Endothelial cell of umbilical vein (primary cell): ENCODE measurements at regions not wholly inside any gene's neighbourhood (a gene's known extent, or its start where the extent isn't known, plus 50 kb on each side); places are given as distances from the start of the nearest gene placed in this dataset.

Source experiments
- BruUV-seq: library from RNA; stranded (reverse); fragments of 400-500 nt; replicated peaks from 2 replicates; lab custom pipeline; 2021; lab: Mats Ljungman, UMichigan
- CTCF ChIA-PET: fragments of 300-600, 350-600 bp; sonication (Branson Sonifier 250); formaldehyde crosslinking; loops from one replicate; lab custom pipeline; 2021; ENCODE audit warnings: antibody characterized with exemption, inconsistent platforms; lab: Charles Lee
- POLR2A ChIA-PET: fragments of 300-600, 350-600 bp; sonication (Branson Sonifier 250); formaldehyde crosslinking; loops from one replicate; lab custom pipeline; 2021; ENCODE audit warnings: antibody characterized with exemption, inconsistent platforms; lab: Charles Lee
- DNase-seq: peaks from one replicate; pipeline ENCODE4 v3.0.0-alpha.2; 2011; ENCODE audit warnings: low read depth, low spot score
- FAIRE-seq: peaks from 2 replicates; lab custom pipeline; 2011; peaks lifted over from hg19 to GRCh38; lab: Jason Lieb, UNC
- H2AFZ ChIP-seq: 2 replicates; pipeline ENCODE4 v1.6.0; 2012; ENCODE audit warnings: low read depth, low read length, control low read depth, inconsistent platforms
- H3K27ac ChIP-seq: 2 replicates; pipeline ENCODE4 v1.5.1; 2011; ENCODE audit warnings: low read depth, mild to moderate bottlenecking, control low read depth, low read length, moderate library complexity; ENCODE audit not compliant: insufficient read depth
- H3K27me3 ChIP-seq, 2 experiments: 2 replicates each; pipeline versions ENCODE4 v1.6.0 to v1.6.1; 2011; ENCODE audit warnings: low read length in 2 of 2, mixed read lengths in 1 of 2; ENCODE audit not compliant: control insufficient read depth in 2 of 2, insufficient read depth in 2 of 2
- H3K36me3 ChIP-seq, 2 experiments: 2 replicates in 1 of 2; 3 replicates in 1 of 2; pipeline ENCODE4 v1.5.1; 2011; ENCODE audit warnings: low read length in 2 of 2, mild to moderate bottlenecking in 1 of 2, moderate library complexity in 1 of 2; ENCODE audit not compliant: control insufficient read depth in 2 of 2, insufficient read depth in 2 of 2; ENCODE audit errors: extremely low read depth in 1 of 2
- H3K4me1 ChIP-seq: 3 replicates; pipeline ENCODE4 v1.5.1; 2011; ENCODE audit warnings: mild to moderate bottlenecking, low read length; ENCODE audit not compliant: control insufficient read depth, insufficient read depth; ENCODE audit errors: extremely low read depth
- H3K4me2 ChIP-seq: 2 replicates; pipeline ENCODE4 v1.6.1; 2011; ENCODE audit warnings: low read length, control low read depth, mixed read lengths; ENCODE audit not compliant: insufficient read depth
- H3K4me3 ChIP-seq, 3 experiments: fragments of 200-600 bp in 1 of 3; sonication (generic), shearing (Covaris generic) in 1 of 3; replicated peaks in 1 of 3; 2 replicates each; pipeline ENCODE4 v1.5.1; 2011 to 2016; ENCODE audit warnings: control low read depth in 3 of 3, low read length in 3 of 3, mild to moderate bottlenecking in 2 of 3, inconsistent platforms in 1 of 3, low read depth in 1 of 3, moderate library complexity in 1 of 3; ENCODE audit not compliant: insufficient read depth in 1 of 3
- H3K79me2 ChIP-seq: 2 replicates; pipeline ENCODE4 v1.6.0; 2012; ENCODE audit warnings: low read length, inconsistent platforms; ENCODE audit not compliant: control insufficient read depth, insufficient read depth
- H3K9ac ChIP-seq: replicated peaks from 2 replicates; pipeline ENCODE3; 2011; ENCODE audit warnings: low read length, control low read depth; ENCODE audit not compliant: insufficient read depth; ENCODE audit errors: extremely low read depth
- H3K9me1 ChIP-seq: replicated peaks from 3 replicates; pipeline ENCODE4 v1.6.0; 2011; ENCODE audit warnings: mild to moderate bottlenecking, low read length; ENCODE audit not compliant: control insufficient read depth, insufficient read depth; ENCODE audit errors: extremely low read depth
- H3K9me3 ChIP-seq: replicated peaks from 2 replicates; pipeline ENCODE4 v1.5.1; 2012; ENCODE audit warnings: low read length, inconsistent platforms; ENCODE audit not compliant: control insufficient read depth, insufficient read depth
- H4K20me1 ChIP-seq: replicated peaks from 2 replicates; pipeline ENCODE3; 2011; ENCODE audit warnings: mild to moderate bottlenecking, low read length; ENCODE audit not compliant: control insufficient read depth, insufficient read depth; ENCODE audit errors: extremely low read depth
- EZH2 ChIP-seq: IDR thresholded peaks from 2 replicates; pipeline ENCODE4 v1.6.1; 2012; ENCODE audit warnings: borderline replicate concordance, low read depth, mild to moderate bottlenecking, moderate library complexity, low read length, inconsistent platforms; ENCODE audit not compliant: severe bottlenecking
- FOS ChIP-seq: IDR thresholded peaks from 2 replicates; pipeline ENCODE4 v1.6.1; 2011; ENCODE audit warnings: mild to moderate bottlenecking, low read length, moderate library complexity, borderline replicate concordance; ENCODE audit not compliant: insufficient read depth
- GATA2 ChIP-seq: IDR thresholded peaks from 2 replicates; pipeline ENCODE4 v1.7.0; 2011; ENCODE audit warnings: low read depth, mild to moderate bottlenecking, moderate library complexity, mixed read lengths, low read length; ENCODE audit not compliant: insufficient read length, insufficient read depth
- JUN ChIP-seq: IDR thresholded peaks from 2 replicates; pipeline ENCODE4 v1.6.1; 2011; ENCODE audit warnings: borderline replicate concordance, low read depth; ENCODE audit not compliant: insufficient read length, insufficient read depth
- MYC ChIP-seq: IDR thresholded peaks from one replicate; pipeline ENCODE4 v1.6.1; 2011; ENCODE audit warnings: mild to moderate bottlenecking, low read depth, low read length
- POLR2A ChIP-seq: IDR thresholded peaks from 2 replicates; pipeline ENCODE4 v1.6.1; 2012; ENCODE audit warnings: low read depth, mild to moderate bottlenecking, control low read depth, low read length
- POLR2AphosphoS5 ChIP-seq: IDR thresholded peaks from 2 replicates; pipeline ENCODE4 v1.6.1; 2012; ENCODE audit warnings: low read depth, mild to moderate bottlenecking, control low read depth, low read length, moderate library complexity; ENCODE audit not compliant: insufficient read depth
- dilution Hi-C: fragments of 300-500 bp; cut with MboI; formaldehyde crosslinking; loops from one replicate; pipeline ENCODE4 v1.15.0; 2019; ENCODE audit warnings: low sequenced_read_pairs; ENCODE audit not compliant: extremely low pct_ligation_motif_present
- intact Hi-C: fragments of 100-400 bp; cut with micrococcal nuclease; formaldehyde crosslinking; loops from one replicate; pipeline ENCODE4 v1.10.0; 2022
- TF ChIP-seq, protein P1 (sequence below), 2 donors: IDR thresholded peaks; 1 replicate in 1 of 2; 2 replicates in 1 of 2; pipeline ENCODE4 v1.5.1; 2011; ENCODE audit warnings: low read length in 2 of 2, mild to moderate bottlenecking in 2 of 2, moderate library complexity in 2 of 2, control low read depth in 1 of 2, inconsistent platforms in 1 of 2, low read depth in 1 of 2; ENCODE audit not compliant: insufficient read depth in 1 of 2; ENCODE audit errors: extremely low read depth in 1 of 2
- TF ChIP-seq, protein P2 (sequence below): IDR thresholded peaks from 2 replicates; pipeline ENCODE4 v1.6.1; 2011; ENCODE audit not compliant: insufficient read depth, insufficient read length

DNA sequence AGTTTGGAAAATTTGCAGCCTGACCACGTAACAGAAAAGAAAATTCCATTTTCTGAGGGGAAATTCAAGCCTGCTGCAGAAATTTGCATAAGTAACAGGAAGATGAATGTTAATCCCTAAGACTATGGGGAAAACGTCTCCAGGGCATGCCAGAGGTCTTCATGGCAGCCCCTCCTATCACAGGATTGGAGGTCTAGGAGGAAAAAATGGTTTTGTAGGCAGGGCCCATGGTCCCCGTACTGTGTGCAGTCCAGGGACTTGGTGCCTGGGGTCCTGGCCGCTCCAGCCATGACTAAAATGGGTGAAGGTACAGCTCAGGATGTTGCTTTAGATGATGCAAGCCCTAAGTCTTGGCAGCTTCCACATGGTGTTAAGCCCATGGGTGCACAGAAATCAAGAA, 437.3 kb upstream of the SEMA3A start:
- H3K9me3 ChIP-seq = no peaks in the 10 kb centered on the region
- ChIA-PET POLR2A (no interaction called here), CTCF (no interaction called here)
- dilution Hi-C loops (no loop called here), intact Hi-C loops (loop anchor here (10.0 kb wide), 1 partner anchor 473 kb away; no protein-coding TSS in a partner anchor)
- H3K4me3 ChIP-seq = no peak overlapping the region
- H3K79me2 ChIP-seq = no peaks in the 10 kb centered on the region
- TF ChIP-seq, protein P1, sequence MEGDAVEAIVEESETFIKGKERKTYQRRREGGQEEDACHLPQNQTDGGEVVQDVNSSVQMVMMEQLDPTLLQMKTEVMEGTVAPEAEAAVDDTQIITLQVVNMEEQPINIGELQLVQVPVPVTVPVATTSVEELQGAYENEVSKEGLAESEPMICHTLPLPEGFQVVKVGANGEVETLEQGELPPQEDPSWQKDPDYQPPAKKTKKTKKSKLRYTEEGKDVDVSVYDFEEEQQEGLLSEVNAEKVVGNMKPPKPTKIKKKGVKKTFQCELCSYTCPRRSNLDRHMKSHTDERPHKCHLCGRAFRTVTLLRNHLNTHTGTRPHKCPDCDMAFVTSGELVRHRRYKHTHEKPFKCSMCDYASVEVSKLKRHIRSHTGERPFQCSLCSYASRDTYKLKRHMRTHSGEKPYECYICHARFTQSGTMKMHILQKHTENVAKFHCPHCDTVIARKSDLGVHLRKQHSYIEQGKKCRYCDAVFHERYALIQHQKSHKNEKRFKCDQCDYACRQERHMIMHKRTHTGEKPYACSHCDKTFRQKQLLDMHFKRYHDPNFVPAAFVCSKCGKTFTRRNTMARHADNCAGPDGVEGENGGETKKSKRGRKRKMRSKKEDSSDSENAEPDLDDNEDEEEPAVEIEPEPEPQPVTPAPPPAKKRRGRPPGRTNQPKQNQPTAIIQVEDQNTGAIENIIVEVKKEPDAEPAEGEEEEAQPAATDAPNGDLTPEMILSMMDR (IDR thresholded peaks at IDR 0.05; ENCODE audit: extremely low read depth in 1 of 2, insufficient read depth in 1 of 2, low read depth in 1 of 2, low read length in 2 of 2) = no peak
- TF ChIP-seq GATA2 (no peak), EZH2 (no peak), MYC (no peak), JUN (no peak), FOS (no peak), POLR2AphosphoS5 (no peak), POLR2A (no peak)
- TF ChIP-seq, protein P2, sequence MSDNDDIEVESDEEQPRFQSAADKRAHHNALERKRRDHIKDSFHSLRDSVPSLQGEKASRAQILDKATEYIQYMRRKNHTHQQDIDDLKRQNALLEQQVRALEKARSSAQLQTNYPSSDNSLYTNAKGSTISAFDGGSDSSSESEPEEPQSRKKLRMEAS = no peak
- no peaks in the 10 kb centered on the region for H3K27me3 ChIP-seq
- FAIRE-seq (no peak), DNase-seq (no peak)
- H2AFZ ChIP-seq = no peak overlapping the region
- H3K4me2 ChIP-seq = no peak overlapping the region
- BruUV-seq = no TSS peak
- H3K36me3 ChIP-seq = no peaks in the 10 kb centered on the region
- peaks cover 1% of the 10 kb centered on the region for H3K4me1 ChIP-seq
- H4K20me1 ChIP-seq = no peaks in the 10 kb centered on the region
- no peak overlapping the region for H3K9ac ChIP-seq
- H3K9me1 ChIP-seq = no peaks in the 10 kb centered on the region
- H3K27ac ChIP-seq = no peak overlapping the region
